Neuron (in vitro differentiated cells): ENCODE measurements at regions not wholly inside any gene's neighbourhood (a gene's known extent, or its start where the extent isn't known, plus 50 kb on each side); places are given as distances from the start of the nearest gene placed in this dataset.

Experiments used
- H2AFZ ChIP-seq: one replicate; pipeline ENCODE4 v1.6.1; 2013; ENCODE audit warnings: low read depth, mild to moderate bottlenecking, inconsistent platforms, low read length, moderate library complexity
- H3K27me3 ChIP-seq: one replicate; pipeline ENCODE4 v1.6.1; 2013; ENCODE audit warnings: low read length; ENCODE audit not compliant: insufficient read depth
- H3K36me3 ChIP-seq: one replicate; pipeline ENCODE4 v1.6.1; 2013; ENCODE audit warnings: low read length; ENCODE audit not compliant: insufficient read depth
- H3K4me1 ChIP-seq: one replicate; pipeline ENCODE4 v1.6.1; 2013; ENCODE audit warnings: low read length; ENCODE audit not compliant: insufficient read depth
- H3K4me3 ChIP-seq: 2 replicates; pipeline ENCODE4 v1.5.1; 2013; ENCODE audit warnings: mild to moderate bottlenecking, low read length, moderate library complexity
- H3K9me3 ChIP-seq: one replicate; pipeline ENCODE4 v1.6.1; 2013; ENCODE audit warnings: low read length

GRCh38 chr2:164145093-164145987, 409.5 kb upstream of the FIGN start:
- Histone ChIP-seq H3K9me3 (no peaks in the 10 kb centered on the region), H3K4me1 (no peaks in the 10 kb centered on the region), H3K36me3 (no peaks in the 10 kb centered on the region), H3K4me3 (no peak overlapping the region), H2AFZ (no peak overlapping the region), H3K27me3 (no peaks in the 10 kb centered on the region)

- Histone ChIP-seq H3K27me3 (no peaks in the 10 kb centered on the region), H2AFZ (no peak overlapping the region), H3K4me3 (no peak overlapping the region), H3K9me3 (no peaks in the 10 kb centered on the region), H3K36me3 (no peaks in the 10 kb centered on the region), H3K4me1 (no peaks in the 10 kb centered on the region)
These were observed 407.5 kb upstream of the FIGN start for GRCh38 chr2:164143183-164143930.

- Histone ChIP-seq H3K27me3 (no peaks in the 10 kb centered on the region), H3K4me1 (no peaks in the 10 kb centered on the region), H3K36me3 (no peaks in the 10 kb centered on the region), H3K4me3 (no peak overlapping the region), H2AFZ (no peak overlapping the region), H3K9me3 (no peaks in the 10 kb centered on the region)
These were observed 406.9 kb upstream of the FIGN start for GRCh38 chr2:164142755-164143154.

DNA sequence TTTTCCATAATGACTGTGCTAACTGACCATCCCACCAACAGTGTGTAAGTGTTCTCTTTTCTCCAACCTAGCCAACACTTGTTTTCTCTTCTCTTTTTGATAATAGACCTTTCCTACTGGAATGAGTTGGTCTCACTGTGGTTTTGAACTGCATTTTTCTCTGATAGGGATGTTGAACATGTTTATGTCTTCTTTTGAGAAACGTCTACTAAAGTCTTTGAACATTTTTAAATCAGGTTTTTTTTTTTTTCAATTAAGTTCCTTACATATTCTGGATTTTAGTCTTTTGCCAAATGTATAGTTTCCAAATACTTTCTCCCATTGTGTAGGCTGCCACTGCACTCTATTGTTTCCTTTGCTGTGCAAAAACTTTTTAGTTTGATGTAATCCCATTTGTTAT, 405.5 kb upstream of the FIGN start:
- H3K4me1 ChIP-seq: no peaks in the 10 kb centered on the region
- no peaks in the 10 kb centered on the region for H3K9me3 ChIP-seq
- no peaks in the 10 kb centered on the region for H3K36me3 ChIP-seq
- no peak overlapping the region for H2AFZ ChIP-seq
- no peaks in the 10 kb centered on the region for H3K27me3 ChIP-seq
- H3K4me3 ChIP-seq: no peak overlapping the region

GRCh38 chr2:164138750-164139149, 402.9 kb upstream of the FIGN start:
- no peak overlapping the region for H2AFZ ChIP-seq
- no peaks in the 10 kb centered on the region for H3K4me1 ChIP-seq
- H3K36me3 ChIP-seq: no peaks in the 10 kb centered on the region
- H3K27me3 ChIP-seq: no peaks in the 10 kb centered on the region
- H3K9me3 ChIP-seq: no peaks in the 10 kb centered on the region
- no peak overlapping the region for H3K4me3 ChIP-seq

GRCh38 chr2:164134336-164134735, 398.5 kb upstream of the FIGN start:
- no peaks in the 10 kb centered on the region for H3K36me3 ChIP-seq

GRCh38 chr2:164127971-164128527, 392.2 kb upstream of the FIGN start:
- Histone ChIP-seq H3K4me1 (peaks cover 3% of the 10 kb centered on the region), H2AFZ (no peak overlapping the region), H3K9me3 (no peaks in the 10 kb centered on the region), H3K36me3 (no peaks in the 10 kb centered on the region), H3K4me3 (no peak overlapping the region), H3K27me3 (no peaks in the 10 kb centered on the region)

More at GRCh38 chr2:164134336-164134735, 398.5 kb upstream of the FIGN start:
- Histone ChIP-seq H3K4me1 (no peaks in the 10 kb centered on the region), H3K9me3 (no peaks in the 10 kb centered on the region), H3K27me3 (no peaks in the 10 kb centered on the region), H2AFZ (no peak overlapping the region), H3K4me3 (no peak overlapping the region)

DNA sequence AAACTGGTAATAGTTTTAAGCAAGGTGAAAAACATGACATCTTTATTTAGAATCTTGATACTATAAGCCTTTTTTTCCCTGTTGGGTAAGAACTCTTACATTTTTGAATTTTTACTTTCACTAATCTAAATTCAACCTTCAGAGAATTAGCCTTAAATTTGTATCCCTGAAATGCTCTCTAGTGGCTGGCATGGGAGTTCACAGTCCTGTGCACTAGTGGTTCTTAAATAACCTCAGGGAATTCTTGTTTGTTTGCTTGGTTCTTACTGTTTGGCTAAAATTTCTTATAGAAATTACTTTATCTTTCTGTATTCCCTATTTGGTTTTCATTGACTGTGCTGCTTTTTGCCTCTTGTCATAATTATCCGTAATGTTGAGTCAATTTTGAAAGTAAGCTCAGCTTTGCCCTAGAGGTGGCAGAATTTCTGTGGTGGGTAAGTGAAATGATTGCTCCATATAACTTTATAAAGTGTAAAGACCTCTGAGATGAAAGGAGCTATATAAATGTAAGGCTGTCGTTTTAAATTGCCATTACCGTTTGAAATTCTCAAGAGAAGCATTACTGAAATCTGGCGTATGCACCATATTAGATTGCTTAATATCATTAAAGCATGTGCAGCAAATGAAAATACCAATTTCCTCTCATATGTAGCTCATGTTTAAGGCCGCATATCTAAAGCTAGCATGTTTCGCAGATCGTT, 391.3 kb upstream of the FIGN start:
- Histone ChIP-seq H3K4me3 (no peak overlapping the region), H2AFZ (no peak overlapping the region), H3K36me3 (no peaks in the 10 kb centered on the region), H3K4me1 (peaks cover 3% of the 10 kb centered on the region), H3K27me3 (no peaks in the 10 kb centered on the region), H3K9me3 (no peaks in the 10 kb centered on the region)

GRCh38 chr2:164115806-164116205, 380.0 kb upstream of the FIGN start:
- Histone ChIP-seq H2AFZ (no peak overlapping the region), H3K9me3 (no peaks in the 10 kb centered on the region), H3K4me3 (no peak overlapping the region), H3K27me3 (no peaks in the 10 kb centered on the region), H3K36me3 (no peaks in the 10 kb centered on the region), H3K4me1 (no peaks in the 10 kb centered on the region)

- peaks cover 5% of the 10 kb centered on the region for H3K4me1 ChIP-seq
- no peak overlapping the region for H2AFZ ChIP-seq
- H3K36me3 ChIP-seq: no peaks in the 10 kb centered on the region
- no peaks in the 10 kb centered on the region for H3K27me3 ChIP-seq
- H3K4me3 ChIP-seq: no peak overlapping the region
- no peaks in the 10 kb centered on the region for H3K9me3 ChIP-seq
These were observed 379.1 kb upstream of the FIGN start for GRCh38 chr2:164114937-164115336.

DNA sequence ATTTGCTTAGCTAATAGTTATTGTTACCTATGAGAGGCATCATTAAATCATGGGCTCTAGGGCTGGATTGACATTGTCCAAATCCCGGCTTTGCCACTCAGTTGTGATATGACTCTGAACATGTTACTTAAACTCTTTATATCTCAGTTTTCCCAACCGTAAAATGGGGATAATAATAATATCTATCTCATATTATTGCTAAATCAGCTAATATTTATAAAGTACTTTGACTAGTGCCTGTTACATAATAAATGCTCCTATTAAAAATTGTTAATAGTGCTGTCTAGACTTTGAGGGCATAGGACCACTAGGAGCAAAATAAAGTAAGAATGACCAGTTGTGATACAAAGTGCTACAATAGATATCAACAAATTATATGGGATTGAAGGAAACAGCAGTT, 376.3 kb upstream of the FIGN start:
- no peaks in the 10 kb centered on the region for H3K36me3 ChIP-seq
- H2AFZ ChIP-seq: no peak overlapping the region
- H3K9me3 ChIP-seq: no peaks in the 10 kb centered on the region
- no peaks in the 10 kb centered on the region for H3K27me3 ChIP-seq
- peaks cover 5% of the 10 kb centered on the region for H3K4me1 ChIP-seq
- H3K4me3 ChIP-seq: no peak overlapping the region

- H3K4me1 ChIP-seq: peaks cover 5% of the 10 kb centered on the region
- no peaks in the 10 kb centered on the region for H3K27me3 ChIP-seq
- no peak overlapping the region for H2AFZ ChIP-seq
- no peaks in the 10 kb centered on the region for H3K36me3 ChIP-seq
- no peaks in the 10 kb centered on the region for H3K9me3 ChIP-seq
- no peak overlapping the region for H3K4me3 ChIP-seq
These were observed 374.7 kb upstream of the FIGN start for GRCh38 chr2:164110515-164110914.

DNA sequence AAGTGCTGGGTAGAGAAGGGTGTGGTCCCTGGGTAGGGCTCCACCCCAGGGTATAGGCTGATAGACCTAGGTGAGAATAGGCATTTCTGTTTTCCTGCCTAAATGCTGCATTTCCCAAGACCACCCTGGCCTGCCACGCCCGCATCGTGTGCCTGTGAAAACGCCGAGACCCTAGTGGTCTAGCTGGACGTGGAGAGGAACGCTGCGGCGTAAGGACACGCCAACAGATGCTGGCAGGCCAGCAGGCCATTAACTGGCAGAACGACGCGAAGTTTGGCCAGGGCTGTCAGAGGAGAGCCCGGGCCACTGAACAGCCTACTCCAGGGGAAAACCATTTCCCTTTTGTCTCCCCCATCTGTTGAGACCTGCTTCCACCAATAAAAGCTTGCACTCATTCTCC, 373.2 kb upstream of the FIGN start:
- no peak overlapping the region for H3K4me3 ChIP-seq
- peaks cover 5% of the 10 kb centered on the region for H3K4me1 ChIP-seq
- no peaks in the 10 kb centered on the region for H3K36me3 ChIP-seq
- no peaks in the 10 kb centered on the region for H3K27me3 ChIP-seq
- H3K9me3 ChIP-seq: no peaks in the 10 kb centered on the region
- no peak overlapping the region for H2AFZ ChIP-seq
